GM12878 (cell line): ENCODE measurements at regions not wholly inside any gene's neighbourhood (a gene's known extent, or its start where the extent isn't known, plus 50 kb on each side); places are given as distances from the start of the nearest gene placed in this dataset.

ENCODE experiments used
- CEBPB ChIP-seq, 2 experiments: fragments of 150-350 bp in 1 of 2; IDR thresholded peaks; 2 replicates each; pipeline ENCODE4 v1.6.1; 2012 to 2014; ENCODE audit warnings: low read depth in 2 of 2, low read length in 2 of 2, borderline replicate concordance in 1 of 2, inconsistent platforms in 1 of 2
- GABPA ChIP-seq: IDR thresholded peaks from 2 replicates; pipeline ENCODE4 v1.6.1; 2014; ENCODE audit warnings: antibody characterized with exemption, low read depth, mild to moderate bottlenecking, inconsistent platforms
- RELA ChIP-seq: fragments of 450-650 bp; IDR thresholded peaks from 2 replicates; pipeline ENCODE4 v1.8.0; 2014; ENCODE audit warnings: borderline replicate concordance; ENCODE audit not compliant: partially characterized antibody
- SIN3A ChIP-seq: IDR thresholded peaks from 2 replicates; pipeline ENCODE4 v1.6.1; 2012; ENCODE audit warnings: low read depth, low read length, improper control_type of control experiment
- SMC3 ChIP-seq: IDR thresholded peaks from 2 replicates; pipeline ENCODE4 v1.6.1; 2011; ENCODE audit warnings: low read length, improper control_type of control experiment, borderline replicate concordance
- TCF3 ChIP-seq: IDR thresholded peaks from 2 replicates; pipeline ENCODE4 v1.6.1; 2012; ENCODE audit warnings: low read depth, mild to moderate bottlenecking, low read length, borderline replicate concordance; ENCODE audit not compliant: insufficient read depth
- TF ChIP-seq, protein P1 (sequence below), 3 experiments: IDR thresholded peaks in 2 of 3; conservative IDR thresholded peaks in 1 of 3; 2 replicates each; pipeline ENCODE4 v1.5.1; 2011; ENCODE audit warnings: low read depth in 3 of 3, low read length in 3 of 3, mild to moderate bottlenecking in 3 of 3, control low read depth in 2 of 3, moderate library complexity in 2 of 3, inconsistent platforms in 1 of 3, mixed read lengths in 1 of 3; ENCODE audit not compliant: control insufficient read depth in 2 of 3, insufficient read depth in 1 of 3; ENCODE audit errors: extremely low read depth in 1 of 3

DNA sequence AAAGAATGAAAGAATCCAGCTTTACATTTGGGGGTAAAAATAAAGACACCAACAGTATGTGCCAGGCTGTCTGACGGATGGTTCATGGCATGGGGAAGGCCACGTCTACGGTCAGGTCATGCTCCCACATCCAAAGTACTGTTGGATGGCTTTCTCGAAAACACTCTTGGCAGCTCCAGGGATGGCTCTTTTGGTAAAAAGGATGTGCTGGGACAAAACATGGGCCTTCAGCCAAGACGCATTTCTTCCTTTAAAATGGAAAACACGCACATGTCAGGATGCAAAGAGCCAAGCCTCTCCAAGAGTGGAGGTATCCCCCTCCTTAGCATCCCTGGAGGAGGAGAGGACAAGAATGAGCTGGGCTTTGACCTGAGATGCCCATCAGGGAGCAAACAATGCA, 376.5 kb upstream of the KLHL29 start:
- no peak for TF ChIP-seq GABPA
- TF ChIP-seq SIN3A: no peak
- TF ChIP-seq RELA: no peak
- TF ChIP-seq, protein P1, sequence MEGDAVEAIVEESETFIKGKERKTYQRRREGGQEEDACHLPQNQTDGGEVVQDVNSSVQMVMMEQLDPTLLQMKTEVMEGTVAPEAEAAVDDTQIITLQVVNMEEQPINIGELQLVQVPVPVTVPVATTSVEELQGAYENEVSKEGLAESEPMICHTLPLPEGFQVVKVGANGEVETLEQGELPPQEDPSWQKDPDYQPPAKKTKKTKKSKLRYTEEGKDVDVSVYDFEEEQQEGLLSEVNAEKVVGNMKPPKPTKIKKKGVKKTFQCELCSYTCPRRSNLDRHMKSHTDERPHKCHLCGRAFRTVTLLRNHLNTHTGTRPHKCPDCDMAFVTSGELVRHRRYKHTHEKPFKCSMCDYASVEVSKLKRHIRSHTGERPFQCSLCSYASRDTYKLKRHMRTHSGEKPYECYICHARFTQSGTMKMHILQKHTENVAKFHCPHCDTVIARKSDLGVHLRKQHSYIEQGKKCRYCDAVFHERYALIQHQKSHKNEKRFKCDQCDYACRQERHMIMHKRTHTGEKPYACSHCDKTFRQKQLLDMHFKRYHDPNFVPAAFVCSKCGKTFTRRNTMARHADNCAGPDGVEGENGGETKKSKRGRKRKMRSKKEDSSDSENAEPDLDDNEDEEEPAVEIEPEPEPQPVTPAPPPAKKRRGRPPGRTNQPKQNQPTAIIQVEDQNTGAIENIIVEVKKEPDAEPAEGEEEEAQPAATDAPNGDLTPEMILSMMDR (IDR thresholded peaks at IDR 0.05 in 2 of 3, conservative IDR thresholded peaks at IDR 0.05 in 1 of 3; ENCODE audit: control insufficient read depth in 2 of 3, extremely low read depth in 1 of 3, insufficient read depth in 1 of 3, low read depth in 3 of 3, low read length in 3 of 3): no peak
- TF ChIP-seq TCF3: no peak
- TF ChIP-seq CEBPB (IDR thresholded peaks at IDR 0.05; ENCODE audit: borderline replicate concordance in 1 of 2, low read depth in 2 of 2, low read length in 2 of 2): no peak
- TF ChIP-seq SMC3: no peak
